H1 (cell line): ENCODE measurements at regions not wholly inside any gene's neighbourhood (a gene's known extent, or its start where the extent isn't known, plus 50 kb on each side); places are given as distances from the start of the nearest gene placed in this dataset.

Experiments
- CTCF ChIA-PET: fragments of 300-600 bp; sonication (Branson Sonifier 250); formaldehyde crosslinking; loops from one replicate; lab custom pipeline; 2021; ENCODE audit not compliant: partially characterized antibody; lab: Charles Lee
- POLR2A ChIA-PET: fragments of 300-600 bp; sonication (Branson Sonifier 250); formaldehyde crosslinking; loops from one replicate; lab custom pipeline; 2021; ENCODE audit warnings: inconsistent platforms; ENCODE audit not compliant: partially characterized antibody; lab: Charles Lee
- DNase-seq, 2 experiments: peaks; one replicate each; pipeline versions ENCODE4 v3.0.0 to v3.0.0-alpha.2; 2010 to 2022; ENCODE audit warnings: low spot score in 2 of 2, low read depth in 1 of 2, mixed read lengths in 1 of 2
- FAIRE-seq: peaks from 2 replicates; lab custom pipeline; 2011; peaks lifted over from hg19 to GRCh38; lab: Jason Lieb, UNC
- H2AFZ ChIP-seq: 2 replicates; pipeline ENCODE4 v1.8.1; 2012; ENCODE audit warnings: low read length, inconsistent platforms
- H2AK5ac ChIP-seq: 2 replicates; pipeline ENCODE4 v1.6.1; 2013; ENCODE audit warnings: low read depth, low read length
- H2BK120ac ChIP-seq: replicated peaks from 2 replicates; pipeline ENCODE3; 2013; ENCODE audit warnings: low read depth, low read length, inconsistent platforms
- H2BK12ac ChIP-seq: 2 replicates; pipeline ENCODE4 v1.6.1; 2013; ENCODE audit warnings: low read depth, low read length
- H2BK15ac ChIP-seq: 2 replicates; pipeline ENCODE4 v1.6.1; 2013; ENCODE audit warnings: low read length
- H2BK20ac ChIP-seq: 2 replicates; pipeline ENCODE4 v1.6.1; 2013; ENCODE audit warnings: low read length
- H2BK5ac ChIP-seq: 2 replicates; pipeline ENCODE4 v1.6.1; 2013; ENCODE audit warnings: low read depth, low read length
- H3K14ac ChIP-seq: 2 replicates; pipeline ENCODE4 v1.6.1; 2013; ENCODE audit warnings: inconsistent platforms; ENCODE audit not compliant: insufficient read length
- H3K18ac ChIP-seq: 2 replicates; pipeline ENCODE4 v1.6.1; 2013; ENCODE audit warnings: low read length; ENCODE audit errors: extremely low read depth
- H3K23ac ChIP-seq: 2 replicates; pipeline ENCODE4 v1.6.1; 2013; ENCODE audit warnings: inconsistent platforms; ENCODE audit not compliant: insufficient read length
- H3K23me2 ChIP-seq: 2 replicates; pipeline ENCODE4 v1.6.1; 2013; ENCODE audit warnings: low read depth, low read length
- H3K27ac ChIP-seq: 2 replicates; pipeline ENCODE4 v1.6.1; 2011; ENCODE audit warnings: low read depth, low read length, inconsistent platforms
- H3K27me3 ChIP-seq, 4 experiments: replicated peaks in 1 of 4; 1 replicate in 1 of 4; 2 replicates in 3 of 4; pipeline versions ENCODE4 v1.6.1 to v1.8.1; 2011 to 2013; ENCODE audit warnings: low read length in 3 of 4, mild to moderate bottlenecking in 3 of 4, inconsistent platforms in 2 of 4, mixed read lengths in 2 of 4, moderate library complexity in 1 of 4; ENCODE audit not compliant: control insufficient read depth in 3 of 4, insufficient read depth in 3 of 4; ENCODE audit errors: extremely low read depth in 1 of 4
- H3K36me3 ChIP-seq, 4 experiments: 2 replicates each; pipeline versions ENCODE4 v1.6.1 to v1.8.1; 2011 to 2013; ENCODE audit warnings: mild to moderate bottlenecking in 4 of 4, low read length in 3 of 4, moderate library complexity in 2 of 4, control low read depth in 1 of 4, inconsistent platforms in 1 of 4; ENCODE audit not compliant: insufficient read depth in 4 of 4, control insufficient read depth in 2 of 4
- H3K4ac ChIP-seq: replicated peaks from 2 replicates; pipeline ENCODE3; 2013; ENCODE audit warnings: low read length, low read depth, mixed read lengths, inconsistent platforms; ENCODE audit not compliant: insufficient read length
- H3K4me1 ChIP-seq, 4 experiments: replicated peaks in 1 of 4; 1 replicate in 1 of 4; 2 replicates in 3 of 4; pipeline versions ENCODE4 v1.6.1 to v1.8.1; 2011 to 2013; ENCODE audit warnings: low read length in 3 of 4, inconsistent platforms in 2 of 4, mixed read lengths in 1 of 4; ENCODE audit not compliant: insufficient read depth in 4 of 4, control insufficient read depth in 3 of 4
- H3K4me2 ChIP-seq, 2 experiments: 2 replicates each; pipeline versions ENCODE4 v1.6.1 to v1.8.1; 2011 to 2013; ENCODE audit warnings: low read depth in 2 of 2, low read length in 2 of 2, control low read depth in 1 of 2, inconsistent platforms in 1 of 2, mild to moderate bottlenecking in 1 of 2; ENCODE audit not compliant: insufficient read depth in 1 of 2
- H3K4me3 ChIP-seq, 4 experiments: fragments of 200-600, 300-600 bp in 1 of 4; sonication (generic), shearing (Covaris generic), sonication (Bioruptor Twin) in 1 of 4; 2 replicates each; pipeline versions ENCODE4 v1.5.1 to v1.8.1; 2011 to 2016; ENCODE audit warnings: low read length in 4 of 4, low read depth in 3 of 4, control low read depth in 2 of 4, inconsistent platforms in 2 of 4, mild to moderate bottlenecking in 2 of 4, mixed read lengths in 1 of 4, moderate library complexity in 1 of 4; ENCODE audit not compliant: insufficient read depth in 2 of 4; ENCODE audit errors: extremely low read depth in 1 of 4
- H3K56ac ChIP-seq: replicated peaks from 2 replicates; pipeline ENCODE3; 2013; ENCODE audit warnings: low read depth, mild to moderate bottlenecking, mixed read lengths, low read length, inconsistent platforms; ENCODE audit not compliant: insufficient read length
- H3K79me1 ChIP-seq: 2 replicates; pipeline ENCODE4 v1.6.1; 2013; ENCODE audit warnings: low read depth, low read length, control low read depth
- H3K79me2 ChIP-seq, 2 experiments: 2 replicates each; pipeline versions ENCODE4 v1.6.1 to v1.8.1; 2012 to 2013; ENCODE audit warnings: low read length in 2 of 2, mild to moderate bottlenecking in 2 of 2, inconsistent platforms in 1 of 2; ENCODE audit not compliant: insufficient read depth in 2 of 2, control insufficient read depth in 1 of 2
- H3K9ac ChIP-seq, 4 experiments: replicated peaks in 1 of 4; 1 replicate in 1 of 4; 2 replicates in 3 of 4; pipeline versions ENCODE4 v1.6.1 to v1.8.1; 2011 to 2013; ENCODE audit warnings: low read depth in 3 of 4, low read length in 3 of 4, control low read depth in 2 of 4, mild to moderate bottlenecking in 2 of 4, moderate library complexity in 2 of 4, inconsistent platforms in 1 of 4; ENCODE audit errors: extremely low read depth in 1 of 4
- H3K9me3 ChIP-seq, 2 experiments: 2 replicates each; pipeline versions ENCODE4 v1.6.1 to v1.8.1; 2012 to 2013; ENCODE audit warnings: mild to moderate bottlenecking in 2 of 2, moderate library complexity in 2 of 2, control low read depth in 1 of 2, inconsistent platforms in 1 of 2, low read depth in 1 of 2, low read length in 1 of 2, mixed read lengths in 1 of 2; ENCODE audit not compliant: insufficient read depth in 2 of 2
- H4K20me1 ChIP-seq, 2 experiments: replicated peaks in 1 of 2; 2 replicates each; pipeline versions ENCODE3 to v1.8.1; 2011 to 2013; ENCODE audit warnings: inconsistent platforms in 2 of 2, low read length in 2 of 2, mild to moderate bottlenecking in 1 of 2; ENCODE audit not compliant: insufficient read depth in 2 of 2, control insufficient read depth in 1 of 2
- H4K5ac ChIP-seq: 2 replicates; pipeline ENCODE4 v1.6.1; 2013; ENCODE audit warnings: low read length, low read depth, mixed read lengths, inconsistent platforms; ENCODE audit not compliant: insufficient read length
- H4K8ac ChIP-seq: 2 replicates; pipeline ENCODE4 v1.8.0; 2013; ENCODE audit warnings: mild to moderate bottlenecking, moderate library complexity, low read length, inconsistent platforms; ENCODE audit not compliant: insufficient read depth; ENCODE audit errors: extremely low read depth
- H4K91ac ChIP-seq: replicated peaks from 2 replicates; pipeline ENCODE3; 2013; ENCODE audit warnings: low read length, mixed read lengths, inconsistent platforms; ENCODE audit not compliant: insufficient read length
- CEBPB ChIP-seq: IDR thresholded peaks from 2 replicates; pipeline ENCODE4 v1.6.1; 2012; ENCODE audit warnings: low read depth, low read length
- RFX5 ChIP-seq: IDR thresholded peaks from 2 replicates; pipeline ENCODE4 v1.6.1; 2011; ENCODE audit warnings: low read depth, low read length, improper control_type of control experiment, borderline replicate concordance
- TEAD4 ChIP-seq: IDR thresholded peaks from 2 replicates; pipeline ENCODE4 v1.6.1; 2012; ENCODE audit warnings: low read depth, low read length, inconsistent platforms, mixed read lengths
- WGBS, 2 experiments: shearing (Covaris generic) in 1 of 2; methylation state at CpG; one replicate each; pipeline versions ENCODE4 v1.1.6 to v1.1.7; 2013 to 2015; ENCODE audit warnings: low lambda C conversion rate in 2 of 2, mixed read lengths in 2 of 2, inconsistent platforms in 1 of 2, low coverage in 1 of 2, missing lambda C conversion rate in 1 of 2; ENCODE audit not compliant: insufficient replicate concordance in 2 of 2, insufficient coverage in 1 of 2, insufficient read length in 1 of 2; ENCODE audit errors: extremely low coverage in 1 of 2, missing lambda C conversion rate in 1 of 2; 5-methylcytosine and 5-hydroxymethylcytosine counted together

- H3K4me2 ChIP-seq, result no peak overlapping the region
- TF ChIP-seq CEBPB (no peak), TEAD4 (no peak), RFX5 (no peak)
- TF ChIP-seq, all 59 proteins: peak for 0
- no peak overlapping the region for H2AK5ac ChIP-seq
- no peak overlapping the region for H2BK20ac ChIP-seq
- H2BK120ac ChIP-seq, result no peak overlapping the region
- H3K79me2 ChIP-seq, result no peaks in the 10 kb centered on the region
- no peak overlapping the region for H3K4ac ChIP-seq
- DNase-seq, result no peak
- H3K56ac ChIP-seq, result no peak overlapping the region
- no peaks in the 10 kb centered on the region for H3K27me3 ChIP-seq
- H3K36me3 ChIP-seq, result no peaks in the 10 kb centered on the region
- no peak overlapping the region for H4K8ac ChIP-seq
- no peak overlapping the region for H2AFZ ChIP-seq
- no peaks in the 10 kb centered on the region for H3K4me1 ChIP-seq
- ChIA-PET POLR2A (interaction anchor here (1.3 kb wide), 1 partner anchor 46 kb away, joined by 3 read pairs; no protein-coding TSS in a partner anchor), CTCF (interaction anchor here (0.6 to 2.7 kb wide), 4 partner anchors 107 to 1079 kb away, joined by 3 to 23 read pairs (median 3); no protein-coding TSS in a partner anchor)
- no peak overlapping the region for H3K4me3 ChIP-seq
- H3K23me2 ChIP-seq, result no peaks in the 10 kb centered on the region
- no peak overlapping the region; the same call in 1 of the 2 replicates for H2BK5ac ChIP-seq
- H3K18ac ChIP-seq, result no peak overlapping the region
- no peak overlapping the region for H3K9ac ChIP-seq
- no peaks in the 10 kb centered on the region for H4K20me1 ChIP-seq
- H4K5ac ChIP-seq, result no peak overlapping the region
- no peak overlapping the region for H3K23ac ChIP-seq
- H3K79me1 ChIP-seq, result no peaks in the 10 kb centered on the region; the same call in 1 of the 2 replicates
- no peak for FAIRE-seq
- H3K9me3 ChIP-seq, result no peaks in the 10 kb centered on the region
- WGBS, 2 experiments, result 88% methylated on average over 3 of the region's 3 CpGs; no CpG with 5 or more reads in 1 of the 2 experiments
- H3K14ac ChIP-seq, result no peak overlapping the region
- no peak overlapping the region for H4K91ac ChIP-seq
- H2BK15ac ChIP-seq, result no peak overlapping the region
- H3K27ac ChIP-seq, result no peak overlapping the region
- H2BK12ac ChIP-seq, result no peak overlapping the region
Observed at GRCh38 chr10:78162853-78163252, 129.2 kb downstream of the RPS24 start.
